A549 (cell line): ENCODE measurements at regions not wholly inside any gene's neighbourhood (a gene's known extent, or its start where the extent isn't known, plus 50 kb on each side); places are given as distances from the start of the nearest gene placed in this dataset.

Experiments
- CTCF ChIP-seq: fragments of >200 bp; sonication (Bioruptor Twin); formaldehyde crosslinking; IDR thresholded peaks from 3 replicates; pipeline ENCODE4 v1.5.1; 2016
- FOSL2 ChIP-seq, 2 experiments: fragments of 450-650 bp in 1 of 2; fragments of >200 bp in 1 of 2; sonication (Bioruptor Twin) in 1 of 2; formaldehyde crosslinking; IDR thresholded peaks; 2 replicates each; pipeline versions ENCODE4 v1.5.0 to v1.6.1; 2016 to 2020; ENCODE audit warnings: mild to moderate bottlenecking in 1 of 2, moderate library complexity in 1 of 2
- JUN ChIP-seq, 2 experiments: fragments of >200 bp; sonication (Bioruptor Twin); formaldehyde crosslinking; IDR thresholded peaks; 2 replicates in 1 of 2; 3 replicates in 1 of 2; pipeline ENCODE4 v1.6.1; 2016 to 2017
- MAFK ChIP-seq: fragments of 450-650 bp; IDR thresholded peaks from 2 replicates; pipeline ENCODE4 v1.6.1; 2014; ENCODE audit not compliant: partially characterized antibody
- POLR2A ChIP-seq: IDR thresholded peaks from 2 replicates; pipeline ENCODE4 v1.6.1; 2012; ENCODE audit warnings: mild to moderate bottlenecking, low read length
- TFCP2L1 ChIP-seq: fragments of 250-450 bp; sonication (Bioruptor Pico); IDR thresholded peaks from 2 replicates; pipeline ENCODE4 v1.5.0; 2021; ENCODE audit warnings: mild to moderate bottlenecking
- TF ChIP-seq, protein P1 (sequence below): fragments of 150-350 bp; IDR thresholded peaks from 2 replicates; pipeline ENCODE4 v1.6.1; 2014; ENCODE audit warnings: low read depth, mild to moderate bottlenecking, low read length
- TF ChIP-seq, protein P2 (sequence below): IDR thresholded peaks from 2 replicates; pipeline ENCODE4 v1.6.1; 2012

- TF ChIP-seq CTCF, result no peak
- TF ChIP-seq, protein P1, sequence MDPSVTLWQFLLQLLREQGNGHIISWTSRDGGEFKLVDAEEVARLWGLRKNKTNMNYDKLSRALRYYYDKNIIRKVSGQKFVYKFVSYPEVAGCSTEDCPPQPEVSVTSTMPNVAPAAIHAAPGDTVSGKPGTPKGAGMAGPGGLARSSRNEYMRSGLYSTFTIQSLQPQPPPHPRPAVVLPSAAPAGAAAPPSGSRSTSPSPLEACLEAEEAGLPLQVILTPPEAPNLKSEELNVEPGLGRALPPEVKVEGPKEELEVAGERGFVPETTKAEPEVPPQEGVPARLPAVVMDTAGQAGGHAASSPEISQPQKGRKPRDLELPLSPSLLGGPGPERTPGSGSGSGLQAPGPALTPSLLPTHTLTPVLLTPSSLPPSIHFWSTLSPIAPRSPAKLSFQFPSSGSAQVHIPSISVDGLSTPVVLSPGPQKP, result no peak
- TF ChIP-seq TFCP2L1, result no peak
- TF ChIP-seq MAFK, result no peak
- TF ChIP-seq POLR2A, result no peak
- no peak for TF ChIP-seq JUN (IDR thresholded peaks at IDR 0.05)
- no peak for TF ChIP-seq FOSL2 (IDR thresholded peaks at IDR 0.05)
- TF ChIP-seq FOSL2 (CRISPR knock-in tag; IDR thresholded peaks at IDR 0.05), result no peak
- TF ChIP-seq, protein P2, sequence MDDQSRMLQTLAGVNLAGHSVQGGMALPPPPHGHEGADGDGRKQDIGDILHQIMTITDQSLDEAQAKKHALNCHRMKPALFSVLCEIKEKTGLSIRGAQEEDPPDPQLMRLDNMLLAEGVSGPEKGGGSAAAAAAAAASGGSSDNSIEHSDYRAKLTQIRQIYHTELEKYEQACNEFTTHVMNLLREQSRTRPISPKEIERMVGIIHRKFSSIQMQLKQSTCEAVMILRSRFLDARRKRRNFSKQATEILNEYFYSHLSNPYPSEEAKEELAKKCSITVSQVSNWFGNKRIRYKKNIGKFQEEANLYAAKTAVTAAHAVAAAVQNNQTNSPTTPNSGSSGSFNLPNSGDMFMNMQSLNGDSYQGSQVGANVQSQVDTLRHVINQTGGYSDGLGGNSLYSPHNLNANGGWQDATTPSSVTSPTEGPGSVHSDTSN, result no peak
Measured at GRCh38 chr1:177547200-177547599, 376.4 kb downstream of the BRINP2 start.
